HG03095 (cell line): ENCODE measurements at regions not wholly inside any gene's neighbourhood (a gene's known extent, or its start where the extent isn't known, plus 50 kb on each side); places are given as distances from the start of the nearest gene placed in this dataset.

Experiments used
- ATAC-seq: cut with Tn5 transposase; IDR thresholded peaks from one replicate; pipeline ENCODE4 v1.9.1; 2021; ENCODE audit warnings: moderate library complexity; ENCODE audit not compliant: unreplicated experiment

GRCh38 chr7:20932785-20933527 is 146.3 kb upstream of the SP8 start:
- ATAC-seq, result no peak

GRCh38 chr7:20945451-20945850 is 158.8 kb upstream of the SP8 start:
- ATAC-seq, result no peak

- no peak for ATAC-seq
Measured at GRCh38 chr7:20952916-20953315, 166.2 kb upstream of the SP8 start.

GRCh38 chr7:20954711-20955619 is 168.3 kb upstream of the SP8 start:
- ATAC-seq, result no peak

GRCh38 chr7:20958572-20958971 is 171.9 kb upstream of the SP8 start:
- no peak for ATAC-seq

GRCh38 chr7:20959281-20959680 is 172.6 kb upstream of the SP8 start:
- no peak for ATAC-seq

GRCh38 chr7:20963556-20964280 is 177.0 kb upstream of the SP8 start:
- ATAC-seq, result no peak

GRCh38 chr7:20964281-20964918 is 177.7 kb upstream of the SP8 start:
- ATAC-seq, result no peak

- no peak for ATAC-seq
Measured at GRCh38 chr7:20971219-20971618, 184.5 kb upstream of the SP8 start.

GRCh38 chr7:20980232-20980631 is 193.5 kb upstream of the SP8 start:
- no peak for ATAC-seq

GRCh38 chr7:20980668-20981264 is 194.1 kb upstream of the SP8 start:
- ATAC-seq, result no peak

GRCh38 chr7:20988340-20988739 is 201.7 kb upstream of the SP8 start:
- ATAC-seq, result no peak

- ATAC-seq, result no peak
Measured at GRCh38 chr7:20991544-20991943, 204.9 kb upstream of the SP8 start.

GRCh38 chr7:20993693-20994092 is 207.0 kb upstream of the SP8 start:
- no peak for ATAC-seq

GRCh38 chr7:20998309-20998708 is 211.6 kb upstream of the SP8 start:
- no peak for ATAC-seq

- ATAC-seq, result no peak
Measured at GRCh38 chr7:21011153-21011552, 224.5 kb upstream of the SP8 start.

- ATAC-seq, result no peak
Measured at GRCh38 chr7:21013765-21014539, 227.3 kb upstream of the SP8 start.

- ATAC-seq, result no peak
Measured at GRCh38 chr7:21020667-21021066, 234.0 kb upstream of the SP8 start.

GRCh38 chr7:21023841-21024484 is 237.3 kb upstream of the SP8 start:
- ATAC-seq, result no peak
